ENCODE measurements at regions not wholly inside any gene's neighbourhood (a gene's known extent, or its start where the extent isn't known, plus 50 kb on each side); places are given as distances from the start of the nearest gene placed in this dataset.

GRCh38 chr4:35710343-35710742 is 534.0 kb downstream of the ARAP2 start:
- ATAC-seq = no peak
- TF ChIP-seq ZNF565 (CRISPR knock-in tag; conservative IDR thresholded peaks at IDR 0.05; ENCODE audit: low read depth) = no peak
- TF ChIP-seq ZC3H10 (CRISPR knock-in tag; IDR thresholded peaks at IDR 0.05) = no peak
- TF ChIP-seq, protein P1, sequence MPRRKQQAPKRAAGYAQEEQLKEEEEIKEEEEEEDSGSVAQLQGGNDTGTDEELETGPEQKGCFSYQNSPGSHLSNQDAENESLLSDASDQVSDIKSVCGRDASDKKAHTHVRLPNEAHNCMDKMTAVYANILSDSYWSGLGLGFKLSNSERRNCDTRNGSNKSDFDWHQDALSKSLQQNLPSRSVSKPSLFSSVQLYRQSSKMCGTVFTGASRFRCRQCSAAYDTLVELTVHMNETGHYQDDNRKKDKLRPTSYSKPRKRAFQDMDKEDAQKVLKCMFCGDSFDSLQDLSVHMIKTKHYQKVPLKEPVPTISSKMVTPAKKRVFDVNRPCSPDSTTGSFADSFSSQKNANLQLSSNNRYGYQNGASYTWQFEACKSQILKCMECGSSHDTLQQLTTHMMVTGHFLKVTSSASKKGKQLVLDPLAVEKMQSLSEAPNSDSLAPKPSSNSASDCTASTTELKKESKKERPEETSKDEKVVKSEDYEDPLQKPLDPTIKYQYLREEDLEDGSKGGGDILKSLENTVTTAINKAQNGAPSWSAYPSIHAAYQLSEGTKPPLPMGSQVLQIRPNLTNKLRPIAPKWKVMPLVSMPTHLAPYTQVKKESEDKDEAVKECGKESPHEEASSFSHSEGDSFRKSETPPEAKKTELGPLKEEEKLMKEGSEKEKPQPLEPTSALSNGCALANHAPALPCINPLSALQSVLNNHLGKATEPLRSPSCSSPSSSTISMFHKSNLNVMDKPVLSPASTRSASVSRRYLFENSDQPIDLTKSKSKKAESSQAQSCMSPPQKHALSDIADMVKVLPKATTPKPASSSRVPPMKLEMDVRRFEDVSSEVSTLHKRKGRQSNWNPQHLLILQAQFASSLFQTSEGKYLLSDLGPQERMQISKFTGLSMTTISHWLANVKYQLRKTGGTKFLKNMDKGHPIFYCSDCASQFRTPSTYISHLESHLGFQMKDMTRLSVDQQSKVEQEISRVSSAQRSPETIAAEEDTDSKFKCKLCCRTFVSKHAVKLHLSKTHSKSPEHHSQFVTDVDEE (CRISPR knock-in tag; IDR thresholded peaks at IDR 0.05) = no peak
- TF ChIP-seq ZNF8 (CRISPR knock-in tag; IDR thresholded peaks at IDR 0.05) = no peak
- TF ChIP-seq POU6F1 (CRISPR knock-in tag; IDR thresholded peaks at IDR 0.05; ENCODE audit: borderline replicate concordance, low read depth) = no peak
- TF ChIP-seq ZNF70 (CRISPR knock-in tag; IDR thresholded peaks at IDR 0.05) = no peak
- TF ChIP-seq PPARA (CRISPR knock-in tag; IDR thresholded peaks at IDR 0.05; ENCODE audit: borderline replicate concordance) = no peak
- no peak for TF ChIP-seq RARB (CRISPR knock-in tag; IDR thresholded peaks at IDR 0.05)
- TF ChIP-seq, protein P2, sequence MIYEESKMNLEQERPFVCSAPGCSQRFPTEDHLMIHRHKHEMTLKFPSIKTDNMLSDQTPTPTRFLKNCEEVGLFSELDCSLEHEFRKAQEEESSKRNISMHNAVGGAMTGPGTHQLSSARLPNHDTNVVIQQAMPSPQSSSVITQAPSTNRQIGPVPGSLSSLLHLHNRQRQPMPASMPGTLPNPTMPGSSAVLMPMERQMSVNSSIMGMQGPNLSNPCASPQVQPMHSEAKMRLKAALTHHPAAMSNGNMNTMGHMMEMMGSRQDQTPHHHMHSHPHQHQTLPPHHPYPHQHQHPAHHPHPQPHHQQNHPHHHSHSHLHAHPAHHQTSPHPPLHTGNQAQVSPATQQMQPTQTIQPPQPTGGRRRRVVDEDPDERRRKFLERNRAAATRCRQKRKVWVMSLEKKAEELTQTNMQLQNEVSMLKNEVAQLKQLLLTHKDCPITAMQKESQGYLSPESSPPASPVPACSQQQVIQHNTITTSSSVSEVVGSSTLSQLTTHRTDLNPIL (CRISPR knock-in tag; IDR thresholded peaks at IDR 0.05; ENCODE audit: low read depth) = no peak
- no peak for TF ChIP-seq OSR1 (CRISPR knock-in tag; IDR thresholded peaks at IDR 0.05)
- no peak for TF ChIP-seq CSDC2 (CRISPR knock-in tag; IDR thresholded peaks at IDR 0.05)
- no peak for TF ChIP-seq ISL1 (CRISPR knock-in tag; IDR thresholded peaks at IDR 0.05)
- no peak for TF ChIP-seq PATZ1 (CRISPR knock-in tag; IDR thresholded peaks at IDR 0.05; ENCODE audit: borderline replicate concordance)
- no peak for TF ChIP-seq CSRNP3 (CRISPR knock-in tag; IDR thresholded peaks at IDR 0.05)
- TF ChIP-seq SNAI2 (CRISPR knock-in tag; IDR thresholded peaks at IDR 0.05) = no peak
- TF ChIP-seq TOX (CRISPR knock-in tag; IDR thresholded peaks at IDR 0.05; ENCODE audit: borderline replicate concordance) = no peak
- no peak for TF ChIP-seq ZFP30 (CRISPR knock-in tag; IDR thresholded peaks at IDR 0.05)

- no peak for ATAC-seq
- TF ChIP-seq CSDC2 (CRISPR knock-in tag; IDR thresholded peaks at IDR 0.05) (no peak), ZC3H10 (CRISPR knock-in tag; IDR thresholded peaks at IDR 0.05) (no peak), ISL1 (CRISPR knock-in tag; IDR thresholded peaks at IDR 0.05) (no peak), POU6F1 (CRISPR knock-in tag; IDR thresholded peaks at IDR 0.05; ENCODE audit: borderline replicate concordance, low read depth) (no peak), ZNF565 (CRISPR knock-in tag; conservative IDR thresholded peaks at IDR 0.05; ENCODE audit: low read depth) (no peak), TCF4 (CRISPR knock-in tag; IDR thresholded peaks at IDR 0.05; ENCODE audit: borderline replicate concordance) (no peak), ARNTL (CRISPR knock-in tag; IDR thresholded peaks at IDR 0.05; ENCODE audit: borderline replicate concordance, low read depth) (no peak), ZNF8 (CRISPR knock-in tag; IDR thresholded peaks at IDR 0.05) (no peak), RARB (CRISPR knock-in tag; IDR thresholded peaks at IDR 0.05) (no peak), ESRRG (CRISPR knock-in tag; IDR thresholded peaks at IDR 0.05) (no peak), ZFP3 (CRISPR knock-in tag; IDR thresholded peaks at IDR 0.05) (no peak), ZFP30 (CRISPR knock-in tag; IDR thresholded peaks at IDR 0.05) (no peak), GLIS3 (CRISPR knock-in tag; IDR thresholded peaks at IDR 0.05) (no peak), BACH2 (CRISPR knock-in tag; IDR thresholded peaks at IDR 0.05; ENCODE audit: borderline replicate concordance) (no peak)
- TF ChIP-seq, protein P1 (CRISPR knock-in tag; IDR thresholded peaks at IDR 0.05) = no peak
- TF ChIP-seq, protein P2 (CRISPR knock-in tag; IDR thresholded peaks at IDR 0.05; ENCODE audit: low read depth) = no peak
Measured at GRCh38 chr4:35711127-35711526, 533.2 kb downstream of the ARAP2 start.

Data from SK-N-SH treated with all-trans-retinoic acid at 6 μM for 48 hours (cell line).